Activated naive CD4-positive, alpha-beta T cell treated with anti-CD3 and anti-CD28 coated beads, Interleukin-2, amount 50 U/mL, for 72 hours (primary cell): ENCODE measurements at regions not wholly inside any gene's neighbourhood (a gene's known extent, or its start where the extent isn't known, plus 50 kb on each side); places are given as distances from the start of the nearest gene placed in this dataset.

Experiments
- ATAC-seq, 2 donors: fragments of 150-1000 bp; cut with Tn5 transposase; 2 replicates each; pipeline ENCODE4 v1.10.0; 2021; ENCODE audit warnings: mild to moderate bottlenecking in 2 of 2, moderate library complexity in 2 of 2
- DNase-seq, 2 donors: peaks; one replicate each; pipeline ENCODE4 v3.0.0; 2021 to 2022; ENCODE audit warnings: low spot score in 2 of 2
- H3K27ac Mint-ChIP-seq, 2 donors: one replicate each; pipeline ENCODE4 v1.8.0; 2022; ENCODE audit warnings: mild to moderate bottlenecking in 2 of 2, mixed read lengths in 2 of 2
- H3K36me3 Mint-ChIP-seq, 2 donors: one replicate each; pipeline ENCODE4 v1.8.0; 2022; ENCODE audit warnings: mixed read lengths in 2 of 2
- H3K9me3 Mint-ChIP-seq, 2 donors: one replicate each; pipeline ENCODE4 v1.8.0; 2022; ENCODE audit warnings: mixed read lengths in 2 of 2

DNA sequence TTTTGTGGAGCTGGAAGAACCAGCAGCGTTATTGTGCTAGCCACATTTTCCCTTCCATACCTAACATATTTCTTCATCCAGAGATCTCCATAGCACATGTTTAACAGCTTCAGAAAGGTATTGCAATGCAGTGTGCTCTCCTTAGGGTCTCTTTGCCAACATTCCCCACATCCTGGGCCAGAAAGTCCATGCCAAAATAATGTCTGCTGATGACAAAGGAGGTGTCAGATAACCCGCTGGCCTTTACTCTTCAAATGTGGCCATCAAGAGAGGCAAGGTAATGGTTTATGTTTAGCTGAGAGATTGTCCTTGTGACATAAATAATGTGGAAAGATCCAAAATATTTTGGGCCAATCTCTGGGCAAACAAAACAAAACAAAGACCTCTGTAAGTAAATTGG is 1027.7 kb downstream of the NLGN4Y start:
- ATAC-seq, result no peak
- Mint-ChIP-seq H3K36me3 (no peaks in the 10 kb centered on the region), H3K27ac (no peak overlapping the region), H3K9me3 (peaks cover 5% of the 10 kb centered on the region in 2 donors)
- no peak for DNase-seq

DNA sequence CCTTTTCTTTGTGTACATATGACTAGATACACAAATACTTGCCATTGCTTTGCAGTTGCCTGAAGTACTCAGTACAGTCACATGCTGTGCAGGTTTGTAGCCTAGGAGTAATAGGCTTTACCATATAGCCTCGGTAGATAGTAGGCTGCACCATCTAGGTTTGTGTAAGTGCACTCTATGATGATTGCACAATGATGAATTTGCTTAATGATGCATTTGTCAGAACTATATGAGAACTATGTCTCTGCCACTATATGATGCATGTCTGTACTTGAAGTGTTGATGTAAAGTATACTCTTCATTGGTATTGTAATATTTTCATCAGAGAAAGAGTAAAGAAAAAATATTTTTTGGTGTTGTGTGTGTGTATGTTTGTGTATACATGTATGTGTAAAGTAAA is 1030.7 kb downstream of the NLGN4Y start:
- Mint-ChIP-seq H3K9me3 (peaks cover 4% of the 10 kb centered on the region in 2 donors), H3K27ac (no peak overlapping the region), H3K36me3 (no peaks in the 10 kb centered on the region)
- no peak for DNase-seq
- ATAC-seq, result no peak

DNA sequence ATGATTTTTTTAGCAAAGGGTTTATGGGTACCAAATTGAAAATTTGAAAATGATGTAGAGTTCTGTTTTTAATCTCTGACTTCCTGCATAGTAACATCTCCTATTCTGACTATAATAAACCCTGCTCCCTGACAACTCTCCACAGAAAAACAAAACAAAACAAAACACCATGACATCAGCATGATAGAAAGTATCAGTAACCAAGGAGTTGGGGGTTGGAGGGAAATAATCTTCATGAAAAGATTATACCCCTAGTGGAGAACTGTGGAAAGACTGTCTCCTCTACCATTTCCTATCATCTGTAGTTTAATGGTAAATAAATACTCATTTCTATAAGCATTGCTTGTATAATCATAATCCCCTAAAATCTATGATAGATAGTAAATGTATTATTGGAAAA is 1034.8 kb downstream of the NLGN4Y start:
- Mint-ChIP-seq H3K27ac (no peak overlapping the region), H3K9me3 (no peaks in the 10 kb centered on the region), H3K36me3 (no peaks in the 10 kb centered on the region)

DNA sequence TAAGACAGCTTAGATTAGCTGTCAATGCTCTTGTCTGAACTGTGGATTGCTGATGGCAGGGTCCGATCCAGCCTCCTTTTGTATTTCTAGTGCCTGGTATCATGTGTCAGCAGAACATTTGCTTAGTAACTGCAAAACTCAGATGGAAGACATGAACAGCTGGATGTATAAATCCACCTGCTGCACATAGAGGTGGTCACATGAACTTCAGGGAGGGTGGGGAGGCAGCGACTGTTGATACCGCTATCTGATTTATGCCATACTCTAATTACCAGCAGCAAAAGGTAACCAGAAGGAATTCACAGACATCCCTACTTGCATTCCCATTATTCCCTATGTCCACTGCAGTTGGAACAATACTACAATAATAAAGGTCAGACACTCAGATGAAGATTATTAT is 1036.5 kb downstream of the NLGN4Y start:
- ATAC-seq, result no peak
- Mint-ChIP-seq H3K36me3 (no peaks in the 10 kb centered on the region), H3K9me3 (no peaks in the 10 kb centered on the region), H3K27ac (no peak overlapping the region)
- DNase-seq, result no peak

More for the DNA sequence above, 1034.8 kb downstream of the NLGN4Y start:
- ATAC-seq (peak in 1 of 2 donors; percentile 68), DNase-seq (no peak)

DNA sequence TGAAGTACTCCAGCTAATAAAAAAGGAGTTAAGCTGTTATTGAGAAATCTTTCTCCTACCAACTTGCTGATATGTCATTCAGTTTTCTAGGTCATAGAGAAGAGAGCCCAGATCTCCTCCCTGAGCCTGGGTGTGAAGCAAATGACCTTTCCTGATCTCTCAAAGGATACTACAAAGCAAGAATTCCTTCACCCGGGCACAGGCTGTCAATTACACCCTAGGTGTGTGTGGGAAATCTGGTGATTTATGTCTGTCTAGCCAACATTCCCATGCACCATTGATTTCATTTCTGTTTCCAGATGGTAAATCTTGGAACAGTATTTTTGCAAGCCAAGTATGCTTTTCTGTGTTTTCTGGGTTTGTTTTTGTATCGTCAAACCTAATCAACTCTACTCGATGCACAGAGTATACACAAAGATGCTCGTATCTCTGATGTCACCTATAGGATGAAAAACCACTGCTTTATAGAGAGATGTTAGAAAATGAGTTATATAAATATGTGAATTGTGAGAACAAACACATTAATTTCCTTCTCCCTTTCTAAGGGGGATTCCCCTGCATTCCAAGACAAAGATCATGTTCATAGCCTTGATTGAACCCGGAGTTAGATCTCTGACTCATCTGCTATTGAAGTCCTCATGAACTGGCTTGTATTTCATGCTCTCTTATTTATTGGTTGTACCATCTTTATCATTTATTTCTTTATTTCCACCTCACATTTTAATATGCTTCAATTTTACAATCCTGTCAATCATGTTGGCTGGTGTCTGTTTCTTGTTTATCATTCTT is 1037.4 kb downstream of the NLGN4Y start:
- ATAC-seq (no peak), DNase-seq (no peak)
- Mint-ChIP-seq H3K9me3 (no peaks in the 10 kb centered on the region), H3K27ac (no peak overlapping the region), H3K36me3 (no peaks in the 10 kb centered on the region)

DNA sequence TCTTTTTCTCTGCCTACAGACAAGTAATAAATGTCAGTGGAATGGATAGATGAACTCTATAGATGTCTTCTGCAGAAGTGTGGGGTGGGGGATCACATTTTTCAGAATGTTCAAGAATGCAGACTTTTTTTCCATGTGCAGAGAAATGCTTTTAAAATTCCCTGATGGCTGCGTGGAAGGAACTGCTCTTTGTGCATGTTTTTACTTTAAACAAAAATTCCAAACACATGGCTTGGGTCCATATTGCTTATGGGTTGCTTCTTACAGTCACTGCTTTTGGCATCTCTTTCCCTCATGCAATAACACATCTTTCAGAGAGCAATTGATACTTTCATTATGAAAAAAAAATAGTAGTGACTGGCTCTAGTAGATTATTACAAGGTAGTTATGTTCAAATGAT is 1053.6 kb downstream of the NLGN4Y start:
- H3K27ac Mint-ChIP-seq, result no peak overlapping the region
- no peaks in the 10 kb centered on the region for H3K9me3 Mint-ChIP-seq
- DNase-seq, result no peak
- no peaks in the 10 kb centered on the region for H3K36me3 Mint-ChIP-seq
- ATAC-seq, result no peak

DNA sequence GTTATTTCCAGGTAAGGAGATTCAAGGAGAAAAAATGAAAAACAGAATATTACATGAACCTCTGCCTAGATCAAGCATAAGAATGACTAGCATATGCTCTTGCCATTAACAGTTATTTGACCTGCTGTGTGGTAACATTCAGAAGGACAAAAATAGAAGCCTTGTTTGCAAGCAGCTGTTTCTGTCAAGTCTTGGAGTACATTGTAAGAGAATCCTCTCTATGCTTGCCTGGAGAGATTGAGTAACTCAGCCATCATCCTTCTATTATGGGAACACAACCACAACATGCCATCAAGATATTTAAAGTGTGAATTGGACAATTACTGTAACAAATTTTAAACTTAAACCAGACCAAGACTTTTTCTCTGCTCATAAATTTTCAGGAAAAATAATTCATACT is 1054.4 kb downstream of the NLGN4Y start:
- Mint-ChIP-seq H3K9me3 (no peaks in the 10 kb centered on the region), H3K27ac (no peak overlapping the region)
- no peak for ATAC-seq

DNA sequence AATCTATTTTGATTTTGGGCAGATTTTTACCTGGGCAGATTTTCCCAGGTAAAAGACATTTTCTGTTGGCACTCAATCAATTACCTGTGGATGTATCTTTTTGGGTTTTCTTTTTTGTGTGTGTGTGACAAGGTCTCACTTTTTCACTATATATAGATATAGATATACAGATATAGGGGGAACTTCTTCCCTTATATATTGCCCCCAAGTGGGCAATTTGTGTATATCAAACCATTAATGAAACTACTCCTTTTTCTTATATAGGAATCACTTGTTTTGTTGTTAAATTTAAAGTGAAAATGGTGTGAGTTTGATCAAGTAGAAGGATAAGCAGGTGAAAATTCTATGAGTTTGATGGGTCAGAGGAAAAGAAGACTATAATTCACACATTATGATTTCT is 1054.9 kb downstream of the NLGN4Y start:
- Mint-ChIP-seq H3K27ac (no peak overlapping the region), H3K36me3 (no peaks in the 10 kb centered on the region), H3K9me3 (no peaks in the 10 kb centered on the region)
- DNase-seq (no peak), ATAC-seq (no peak)

More for the DNA sequence above, 1054.4 kb downstream of the NLGN4Y start:
- H3K36me3 Mint-ChIP-seq, result no peaks in the 10 kb centered on the region
- DNase-seq, result no peak

DNA sequence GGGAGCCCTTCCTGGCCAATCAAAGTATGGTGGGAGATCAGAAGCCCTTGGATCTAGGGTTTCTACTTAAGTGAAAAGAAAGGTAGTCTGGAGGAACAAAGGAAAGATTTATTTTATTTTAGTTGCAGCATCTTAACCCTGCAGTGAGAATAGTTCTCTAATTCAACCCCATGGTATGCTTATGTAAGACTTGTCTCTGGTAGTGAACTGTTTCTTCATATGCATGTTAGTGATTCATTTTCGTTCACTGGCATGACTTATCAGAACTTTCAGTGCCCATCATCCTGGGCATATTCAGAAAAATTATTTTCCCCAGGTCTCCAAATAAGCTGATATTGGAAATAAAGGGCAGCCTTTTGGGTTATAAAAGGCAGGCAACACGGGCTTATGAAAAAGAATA is 1058.8 kb downstream of the NLGN4Y start:
- Mint-ChIP-seq H3K27ac (no peak overlapping the region), H3K9me3 (no peaks in the 10 kb centered on the region), H3K36me3 (no peaks in the 10 kb centered on the region)
- no peak for DNase-seq
- ATAC-seq, result no peak

DNA sequence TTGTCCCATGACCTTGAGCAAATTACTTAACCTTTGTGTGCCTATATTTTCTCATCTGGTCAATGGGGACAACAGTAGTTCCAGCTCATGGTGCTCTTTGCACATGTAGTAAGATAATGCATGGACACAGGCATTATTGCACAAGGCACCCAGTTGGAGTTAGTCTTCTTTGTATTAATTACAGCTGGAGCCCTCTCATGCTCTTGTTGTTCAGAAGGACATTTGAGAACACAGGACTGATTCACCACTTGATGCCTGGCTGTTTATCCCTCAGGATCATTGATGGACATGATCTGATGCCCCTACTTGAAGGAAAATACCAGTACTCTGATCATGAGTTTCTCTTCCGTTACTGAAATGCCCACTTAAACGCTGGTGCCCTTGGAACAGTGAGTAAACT is 1068.6 kb downstream of the NLGN4Y start:
- no peak for ATAC-seq

DNA sequence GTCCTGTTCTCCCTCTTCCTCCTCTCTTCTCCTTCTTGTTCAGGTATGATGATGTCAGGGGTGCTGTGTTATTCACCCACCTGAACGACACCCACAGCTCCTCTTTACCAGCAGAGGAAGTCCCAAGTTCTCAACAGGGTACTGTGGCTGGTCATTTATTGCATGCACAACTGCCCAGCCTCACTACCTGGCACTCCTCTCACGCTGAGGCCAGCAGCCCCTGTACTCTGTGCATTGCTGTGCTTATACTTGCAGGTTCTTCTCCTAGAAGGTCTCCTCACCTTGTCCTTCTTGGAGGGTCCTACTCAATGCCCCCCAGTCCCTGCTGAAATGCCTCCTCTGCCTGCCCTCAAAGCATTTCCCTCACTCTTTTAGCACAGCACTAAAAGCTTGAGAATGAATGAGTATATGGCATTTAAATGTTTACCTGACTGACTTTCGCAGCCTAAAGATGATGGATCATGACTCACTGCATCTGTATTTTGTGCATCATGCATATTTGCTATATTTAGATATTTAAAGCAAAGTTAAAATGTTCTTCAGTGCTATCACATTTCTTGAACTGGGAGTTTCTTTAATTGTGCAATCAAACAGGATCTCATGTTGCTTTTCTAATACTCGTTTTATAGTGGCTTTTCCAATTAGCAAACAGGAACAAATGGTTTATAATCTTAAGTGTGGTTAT is 1069.3 kb downstream of the NLGN4Y start:
- DNase-seq, result no peak
- H3K36me3 Mint-ChIP-seq, result no peaks in the 10 kb centered on the region
- ATAC-seq, result no peak
- no peak overlapping the region for H3K27ac Mint-ChIP-seq
- H3K9me3 Mint-ChIP-seq, result no peaks in the 10 kb centered on the region

More for the DNA sequence above, 1068.6 kb downstream of the NLGN4Y start:
- DNase-seq, result no peak
- H3K27ac Mint-ChIP-seq, result no peak overlapping the region
- no peaks in the 10 kb centered on the region for H3K36me3 Mint-ChIP-seq
- no peaks in the 10 kb centered on the region for H3K9me3 Mint-ChIP-seq

DNA sequence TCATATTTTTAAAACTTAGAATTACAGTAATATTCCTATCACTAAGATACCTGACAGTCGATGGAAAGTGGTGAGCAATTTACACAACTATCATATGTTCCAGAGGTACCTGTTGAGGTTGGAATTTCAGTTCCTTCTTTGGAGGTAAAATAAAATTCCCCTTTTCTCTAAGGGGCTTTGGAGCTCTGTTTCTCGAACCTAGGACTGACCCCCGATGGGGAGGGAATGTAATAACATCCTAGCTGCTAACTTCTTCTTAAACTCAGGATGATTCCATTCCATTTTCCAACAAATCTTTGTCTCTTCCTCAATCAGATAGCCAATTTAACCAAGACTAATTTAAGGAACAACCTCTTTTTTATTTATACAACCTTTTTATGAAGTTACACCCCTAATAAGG is 1069.8 kb downstream of the NLGN4Y start:
- H3K27ac Mint-ChIP-seq, result no peak overlapping the region
- no peaks in the 10 kb centered on the region for H3K9me3 Mint-ChIP-seq
- H3K36me3 Mint-ChIP-seq, result no peaks in the 10 kb centered on the region
- DNase-seq (no peak), ATAC-seq (no peak)

DNA sequence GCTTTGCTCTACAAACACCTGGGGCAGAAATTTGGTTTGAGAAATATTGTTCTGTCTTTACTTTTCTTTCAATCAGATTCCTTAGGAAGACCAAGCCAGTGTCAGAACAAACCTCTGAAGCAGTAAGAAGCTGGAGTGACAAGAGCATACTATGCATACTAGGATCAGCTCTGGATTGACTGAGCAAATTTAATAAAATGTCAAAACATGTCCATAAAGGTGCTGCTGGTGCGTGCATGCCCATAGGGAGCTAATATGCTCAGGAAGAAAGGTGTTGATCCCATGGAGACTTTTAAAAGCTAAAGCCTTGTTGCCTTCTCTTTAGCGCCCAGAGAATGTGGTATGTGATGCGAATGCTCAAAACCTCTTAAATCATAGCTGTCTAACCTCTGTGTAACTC is 1076.2 kb downstream of the NLGN4Y start:
- Mint-ChIP-seq H3K27ac (no peak overlapping the region), H3K9me3 (peaks cover 0 to 8% of the 10 kb centered on the region in 2 donors), H3K36me3 (no peaks in the 10 kb centered on the region)
- DNase-seq, result no peak
- no peak for ATAC-seq

DNA sequence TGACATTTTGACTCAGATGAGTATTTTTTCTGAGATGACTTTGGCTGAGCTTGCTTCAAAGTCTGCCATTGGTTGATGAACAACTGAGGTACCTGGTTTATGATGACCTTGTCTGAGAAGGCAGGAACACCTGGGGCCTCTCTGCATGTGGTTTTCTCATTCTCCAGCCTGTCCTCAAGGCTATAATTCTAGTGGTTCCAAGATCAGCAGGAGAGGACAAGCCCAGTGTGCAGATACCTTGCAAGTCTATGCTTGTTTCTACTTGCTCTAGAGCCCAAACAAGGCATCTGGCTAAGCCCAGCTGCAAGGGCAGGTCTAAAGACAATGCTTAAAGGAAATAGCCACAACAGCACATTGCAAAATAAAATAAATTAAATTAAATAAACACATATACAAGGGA is 1100.0 kb downstream of the NLGN4Y start:
- no peak for ATAC-seq
- no peak for DNase-seq
- peaks cover 10 to 16% of the 10 kb centered on the region in 2 donors for H3K9me3 Mint-ChIP-seq
- no peak overlapping the region for H3K27ac Mint-ChIP-seq
- H3K36me3 Mint-ChIP-seq, result no peaks in the 10 kb centered on the region

DNA sequence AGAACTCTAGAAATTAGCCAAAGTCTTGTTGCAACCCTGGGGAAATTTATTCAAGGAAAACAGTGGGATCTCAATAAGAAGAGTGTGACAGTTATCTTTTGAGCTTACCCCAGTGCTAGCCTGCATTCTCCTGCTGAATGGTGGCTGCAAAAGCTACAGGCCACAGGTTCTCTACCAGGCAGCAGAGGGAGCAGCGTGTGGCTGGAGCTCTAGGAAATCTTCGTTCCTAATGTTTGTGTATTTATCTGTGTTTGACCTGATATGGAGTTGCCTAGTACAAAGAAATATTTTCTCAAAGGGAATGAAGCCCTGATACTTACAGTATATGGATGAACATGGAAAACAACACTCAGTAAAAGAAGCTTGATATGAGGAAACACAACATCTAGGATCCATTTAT is 1100.6 kb downstream of the NLGN4Y start:
- no peak overlapping the region for H3K27ac Mint-ChIP-seq
- no peak for DNase-seq
- ATAC-seq, result no peak
- H3K36me3 Mint-ChIP-seq, result no peaks in the 10 kb centered on the region
- peaks cover 5 to 12% of the 10 kb centered on the region in 2 donors for H3K9me3 Mint-ChIP-seq

DNA sequence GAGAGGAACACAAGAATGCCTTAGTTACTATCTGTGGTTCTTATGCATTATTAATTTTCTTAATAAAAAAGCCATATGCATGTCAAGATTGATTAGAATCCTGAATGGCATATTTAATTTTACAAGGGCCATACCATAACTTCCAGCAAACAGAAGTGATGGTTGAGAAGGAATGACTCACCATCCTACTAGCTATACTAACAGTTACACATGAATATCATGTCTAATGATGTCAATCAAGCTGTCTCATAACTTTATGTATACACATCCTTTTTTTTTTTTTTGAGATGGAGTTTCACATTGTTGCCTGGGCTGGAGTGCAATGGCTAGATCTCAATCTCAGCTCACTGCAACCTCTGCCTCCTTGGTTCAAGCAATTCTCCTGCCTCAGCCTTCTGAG is 1123.9 kb downstream of the NLGN4Y start:
- no peaks in the 10 kb centered on the region for H3K36me3 Mint-ChIP-seq
- no peak for ATAC-seq
- H3K27ac Mint-ChIP-seq, result no peak overlapping the region
- peaks cover 0 to 4% of the 10 kb centered on the region in 2 donors for H3K9me3 Mint-ChIP-seq
- no peak for DNase-seq

DNA sequence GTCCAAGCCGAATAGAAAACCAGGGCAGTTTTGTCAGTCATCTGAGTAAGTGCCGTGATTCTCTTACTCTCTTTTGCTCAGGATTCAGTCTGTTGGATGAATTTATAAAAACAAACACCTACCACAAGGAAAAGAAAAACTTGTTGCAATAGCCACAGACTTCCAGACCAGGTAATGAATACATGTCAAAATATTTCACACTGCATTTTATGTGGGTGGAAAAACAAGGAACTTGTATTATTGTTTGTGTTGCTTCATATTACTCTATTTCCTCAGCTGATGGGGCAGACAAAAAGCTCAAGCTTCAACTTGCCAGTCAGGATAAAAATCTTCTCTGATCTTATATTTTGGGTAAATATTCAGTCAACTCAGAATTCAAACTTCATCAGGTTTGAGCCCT is 1125.7 kb downstream of the NLGN4Y start:
- no peak for DNase-seq
- H3K27ac Mint-ChIP-seq, result no peak overlapping the region
- no peaks in the 10 kb centered on the region for H3K36me3 Mint-ChIP-seq
- no peak for ATAC-seq
- H3K9me3 Mint-ChIP-seq, result peaks cover 0 to 4% of the 10 kb centered on the region in 2 donors

DNA sequence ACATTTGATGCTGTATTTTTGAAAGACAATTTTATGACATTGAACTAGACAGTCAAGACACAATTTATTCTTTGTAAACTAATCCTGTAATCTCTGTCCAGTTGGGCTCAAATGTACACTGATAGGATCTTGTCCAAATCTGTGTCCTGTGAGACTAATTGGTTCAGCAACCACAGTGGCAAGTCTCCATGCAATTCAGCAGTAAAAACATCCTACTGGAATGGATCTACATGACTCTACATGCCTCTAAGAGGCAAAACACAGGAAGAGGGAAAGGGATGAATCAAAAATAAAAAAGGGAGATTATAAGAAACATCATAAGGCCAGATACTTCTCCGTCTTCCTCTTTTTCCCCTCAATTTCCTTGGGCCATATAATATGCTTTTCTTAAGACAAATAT is 1164.2 kb downstream of the NLGN4Y start:
- Mint-ChIP-seq H3K27ac (no peak overlapping the region), H3K36me3 (peaks cover 0 to 5% of the 10 kb centered on the region in 2 donors), H3K9me3 (peaks cover 6 to 8% of the 10 kb centered on the region in 2 donors)
- DNase-seq, result no peak
- ATAC-seq, result no peak
